ENCODE measurements at regions not wholly inside any gene's neighbourhood (a gene's known extent, or its start where the extent isn't known, plus 50 kb on each side); places are given as distances from the start of the nearest gene placed in this dataset.

- ChIA-PET POLR2A (no interaction called here), CTCF (no interaction called here)
- H3K79me2 ChIP-seq (ENCODE audit: insufficient read depth) = no peaks in the 10 kb centered on the region
- H3K36me3 ChIP-seq (replicated peaks in 1 of 2; ENCODE audit: control insufficient read depth in 1 of 2, insufficient read depth in 2 of 2, low read length in 1 of 2) = no peaks in the 10 kb centered on the region
- H3K9me3 ChIP-seq = no peaks in the 10 kb centered on the region
- no peak overlapping the region for H3K9ac ChIP-seq
- no peak overlapping the region for H2AFZ ChIP-seq (ENCODE audit: low read depth)
- no peaks in the 10 kb centered on the region for H3K9me2 ChIP-seq
- 78% methylated on average over 2 of the region's 2 CpGs for WGBS (ENCODE audit: low lambda C conversion rate)
- H3K27ac ChIP-seq (ENCODE audit: low read depth in 2 of 2, low read length in 1 of 2) = no peak overlapping the region
- H3K4me2 ChIP-seq = no peak overlapping the region
- H3F3A ChIP-seq (replicated peaks; ENCODE audit: insufficient read depth) = no peaks in the 10 kb centered on the region
- TF ChIP-seq FOXM1 (IDR thresholded peaks at IDR 0.05; ENCODE audit: low read depth) = no peak
- TF ChIP-seq PBX3 (IDR thresholded peaks at IDR 0.05) = no peak
- TF ChIP-seq GABPA (IDR thresholded peaks at IDR 0.05; ENCODE audit: low read depth) = no peak
- no peak for TF ChIP-seq ZBTB33 (IDR thresholded peaks at IDR 0.05; ENCODE audit: borderline replicate concordance, low read depth)
- TF ChIP-seq TCF12 (IDR thresholded peaks at IDR 0.05) = no peak
- TF ChIP-seq CHD2 (IDR thresholded peaks at IDR 0.05; ENCODE audit: low read length, partially characterized antibody) = no peak
- TF ChIP-seq, protein P1, sequence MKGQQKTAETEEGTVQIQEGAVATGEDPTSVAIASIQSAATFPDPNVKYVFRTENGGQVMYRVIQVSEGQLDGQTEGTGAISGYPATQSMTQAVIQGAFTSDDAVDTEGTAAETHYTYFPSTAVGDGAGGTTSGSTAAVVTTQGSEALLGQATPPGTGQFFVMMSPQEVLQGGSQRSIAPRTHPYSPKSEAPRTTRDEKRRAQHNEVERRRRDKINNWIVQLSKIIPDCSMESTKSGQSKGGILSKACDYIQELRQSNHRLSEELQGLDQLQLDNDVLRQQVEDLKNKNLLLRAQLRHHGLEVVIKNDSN (IDR thresholded peaks at IDR 0.05; ENCODE audit: borderline replicate concordance, low read depth) = no peak
- TF ChIP-seq FOXJ3 (CRISPR knock-in tag; IDR thresholded peaks at IDR 0.05) = no peak
- no peak for TF ChIP-seq NFIC (IDR thresholded peaks at IDR 0.05; ENCODE audit: borderline replicate concordance)
- H3K4me3 ChIP-seq (ENCODE audit: low read depth in 2 of 2, low read length in 1 of 2) = no peak overlapping the region
- no peaks in the 10 kb centered on the region for H3K4me1 ChIP-seq (ENCODE audit: control insufficient read depth in 1 of 2, insufficient read depth in 2 of 2, low read depth in 1 of 2, low read length in 1 of 2)
- H3K27me3 ChIP-seq (ENCODE audit: insufficient read depth) = no peaks in the 10 kb centered on the region
- DNase-seq = no peak
- H4K20me1 ChIP-seq (ENCODE audit: insufficient read depth) = no peaks in the 10 kb centered on the region
Measured at GRCh38 chr3:62995530-62995929, 120.3 kb upstream of the CADPS start.

DNA sequence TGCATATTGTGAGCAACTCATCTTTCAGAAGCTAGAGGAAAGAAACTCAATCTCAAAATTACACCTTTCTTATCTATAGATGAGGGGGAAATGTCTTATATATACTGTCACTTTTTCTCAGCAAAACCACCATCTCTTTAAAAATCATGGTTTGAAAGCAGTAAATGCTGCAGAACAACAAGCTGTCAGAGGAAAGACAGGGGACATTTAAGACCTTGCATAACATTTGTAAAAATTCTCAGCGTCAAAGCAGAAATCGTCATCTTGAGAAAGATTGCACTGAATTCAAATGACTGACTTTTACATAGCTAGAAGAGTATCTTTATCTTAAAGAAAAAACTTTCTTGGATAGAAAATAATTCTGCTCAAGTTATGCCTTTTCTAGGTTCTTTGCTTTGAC is 122.2 kb upstream of the CADPS start:
- CTCF ChIA-PET = interaction anchor here (1.2 kb wide), 1 partner anchor 35 kb away, joined by 3 read pairs; no protein-coding TSS in a partner anchor
- H3K4me2 ChIP-seq = no peak overlapping the region
- POLR2A ChIA-PET = no interaction called here
- no peaks in the 10 kb centered on the region for H3K27me3 ChIP-seq (ENCODE audit: insufficient read depth)
- WGBS (ENCODE audit: low lambda C conversion rate) = 89% methylated on average over 2 of the region's 2 CpGs
- no peaks in the 10 kb centered on the region for H3K9me3 ChIP-seq
- no peaks in the 10 kb centered on the region for H3K79me2 ChIP-seq (ENCODE audit: insufficient read depth)
- no peaks in the 10 kb centered on the region for H4K20me1 ChIP-seq (ENCODE audit: insufficient read depth)
- no peak for DNase-seq
- no peak overlapping the region for H3K4me3 ChIP-seq (ENCODE audit: low read depth in 2 of 2, low read length in 1 of 2)
- no peaks in the 10 kb centered on the region for H3F3A ChIP-seq (replicated peaks; ENCODE audit: insufficient read depth)
- no peak for TF ChIP-seq RXRA (IDR thresholded peaks at IDR 0.05; ENCODE audit: borderline replicate concordance, low read depth)
- no peak for TF ChIP-seq POLR2AphosphoS5 (IDR thresholded peaks at IDR 0.05; ENCODE audit: low read depth, low read length)
- TF ChIP-seq, protein P2, sequence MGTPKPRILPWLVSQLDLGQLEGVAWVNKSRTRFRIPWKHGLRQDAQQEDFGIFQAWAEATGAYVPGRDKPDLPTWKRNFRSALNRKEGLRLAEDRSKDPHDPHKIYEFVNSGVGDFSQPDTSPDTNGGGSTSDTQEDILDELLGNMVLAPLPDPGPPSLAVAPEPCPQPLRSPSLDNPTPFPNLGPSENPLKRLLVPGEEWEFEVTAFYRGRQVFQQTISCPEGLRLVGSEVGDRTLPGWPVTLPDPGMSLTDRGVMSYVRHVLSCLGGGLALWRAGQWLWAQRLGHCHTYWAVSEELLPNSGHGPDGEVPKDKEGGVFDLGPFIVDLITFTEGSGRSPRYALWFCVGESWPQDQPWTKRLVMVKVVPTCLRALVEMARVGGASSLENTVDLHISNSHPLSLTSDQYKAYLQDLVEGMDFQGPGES (IDR thresholded peaks at IDR 0.05; ENCODE audit: low read depth, low read length) = no peak
- TF ChIP-seq, protein P1 (IDR thresholded peaks at IDR 0.05; ENCODE audit: borderline replicate concordance, low read depth) = no peak
- TF ChIP-seq NRF1 (IDR thresholded peaks at IDR 0.05; ENCODE audit: low read depth, low read length) = no peak
- TF ChIP-seq CHD2 (IDR thresholded peaks at IDR 0.05; ENCODE audit: low read length, partially characterized antibody) = no peak
- no peak for TF ChIP-seq MEF2A (IDR thresholded peaks at IDR 0.05; ENCODE audit: borderline replicate concordance, low read depth)
- TF ChIP-seq ELF1 (IDR thresholded peaks at IDR 0.05) = no peak
- no peak for TF ChIP-seq GABPA (IDR thresholded peaks at IDR 0.05; ENCODE audit: low read depth)
- no peak for TF ChIP-seq MXI1 (IDR thresholded peaks at IDR 0.05; ENCODE audit: low read depth, low read length)
- no peak for TF ChIP-seq FOSL2 (IDR thresholded peaks at IDR 0.05; ENCODE audit: borderline replicate concordance, low read depth)
- no peak for TF ChIP-seq TCF12 (IDR thresholded peaks at IDR 0.05)
- TF ChIP-seq NFIC (IDR thresholded peaks at IDR 0.05; ENCODE audit: borderline replicate concordance) = no peak
- no peak for TF ChIP-seq TAF1 (IDR thresholded peaks at IDR 0.05; ENCODE audit: borderline replicate concordance, low read depth, low read length)
- TF ChIP-seq PBX3 (IDR thresholded peaks at IDR 0.05) = no peak
- H3K27ac ChIP-seq (ENCODE audit: low read depth in 2 of 2, low read length in 1 of 2) = no peak overlapping the region
- H2AFZ ChIP-seq (ENCODE audit: low read depth) = no peak overlapping the region
- H3K9ac ChIP-seq = no peak overlapping the region
- H3K9me2 ChIP-seq = no peaks in the 10 kb centered on the region
- H3K36me3 ChIP-seq (replicated peaks in 1 of 2; ENCODE audit: control insufficient read depth in 1 of 2, insufficient read depth in 2 of 2, low read length in 1 of 2) = no peaks in the 10 kb centered on the region
- H3K4me1 ChIP-seq (ENCODE audit: control insufficient read depth in 1 of 2, insufficient read depth in 2 of 2, low read depth in 1 of 2, low read length in 1 of 2) = no peaks in the 10 kb centered on the region

Measured in SK-N-SH (cell line).